ENCODE measurements at regions not wholly inside any gene's neighbourhood (a gene's known extent, or its start where the extent isn't known, plus 50 kb on each side); places are given as distances from the start of the nearest gene placed in this dataset.

DNA sequence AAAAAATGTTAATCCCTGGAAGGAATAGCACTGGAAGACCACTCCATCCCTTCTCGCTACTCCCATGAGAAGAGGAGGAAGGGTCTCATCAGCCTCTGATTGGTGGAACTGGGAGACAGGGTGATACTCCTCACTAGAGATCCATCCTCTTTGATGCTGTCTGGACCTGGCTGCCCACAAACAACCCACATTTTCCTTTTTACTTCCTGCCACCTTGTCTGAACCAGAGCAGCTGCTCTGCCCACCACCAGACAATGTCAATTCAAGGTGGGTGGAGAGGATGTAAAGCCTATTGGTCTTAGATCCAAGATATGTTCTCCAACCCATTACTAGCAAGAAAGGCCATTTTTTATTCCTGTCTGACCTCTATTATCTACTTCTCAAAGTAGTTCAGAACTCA, 246.9 kb upstream of the TANK start:
- TF ChIP-seq, protein P1, sequence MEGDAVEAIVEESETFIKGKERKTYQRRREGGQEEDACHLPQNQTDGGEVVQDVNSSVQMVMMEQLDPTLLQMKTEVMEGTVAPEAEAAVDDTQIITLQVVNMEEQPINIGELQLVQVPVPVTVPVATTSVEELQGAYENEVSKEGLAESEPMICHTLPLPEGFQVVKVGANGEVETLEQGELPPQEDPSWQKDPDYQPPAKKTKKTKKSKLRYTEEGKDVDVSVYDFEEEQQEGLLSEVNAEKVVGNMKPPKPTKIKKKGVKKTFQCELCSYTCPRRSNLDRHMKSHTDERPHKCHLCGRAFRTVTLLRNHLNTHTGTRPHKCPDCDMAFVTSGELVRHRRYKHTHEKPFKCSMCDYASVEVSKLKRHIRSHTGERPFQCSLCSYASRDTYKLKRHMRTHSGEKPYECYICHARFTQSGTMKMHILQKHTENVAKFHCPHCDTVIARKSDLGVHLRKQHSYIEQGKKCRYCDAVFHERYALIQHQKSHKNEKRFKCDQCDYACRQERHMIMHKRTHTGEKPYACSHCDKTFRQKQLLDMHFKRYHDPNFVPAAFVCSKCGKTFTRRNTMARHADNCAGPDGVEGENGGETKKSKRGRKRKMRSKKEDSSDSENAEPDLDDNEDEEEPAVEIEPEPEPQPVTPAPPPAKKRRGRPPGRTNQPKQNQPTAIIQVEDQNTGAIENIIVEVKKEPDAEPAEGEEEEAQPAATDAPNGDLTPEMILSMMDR (IDR thresholded peaks at IDR 0.05; ENCODE audit: insufficient read depth, low read length): no peak
- TF ChIP-seq GABPA (IDR thresholded peaks at IDR 0.05; ENCODE audit: low read depth) (no peak), POLR2AphosphoS5 (IDR thresholded peaks at IDR 0.05; ENCODE audit: low read depth) (no peak)
- TF ChIP-seq, protein P2, sequence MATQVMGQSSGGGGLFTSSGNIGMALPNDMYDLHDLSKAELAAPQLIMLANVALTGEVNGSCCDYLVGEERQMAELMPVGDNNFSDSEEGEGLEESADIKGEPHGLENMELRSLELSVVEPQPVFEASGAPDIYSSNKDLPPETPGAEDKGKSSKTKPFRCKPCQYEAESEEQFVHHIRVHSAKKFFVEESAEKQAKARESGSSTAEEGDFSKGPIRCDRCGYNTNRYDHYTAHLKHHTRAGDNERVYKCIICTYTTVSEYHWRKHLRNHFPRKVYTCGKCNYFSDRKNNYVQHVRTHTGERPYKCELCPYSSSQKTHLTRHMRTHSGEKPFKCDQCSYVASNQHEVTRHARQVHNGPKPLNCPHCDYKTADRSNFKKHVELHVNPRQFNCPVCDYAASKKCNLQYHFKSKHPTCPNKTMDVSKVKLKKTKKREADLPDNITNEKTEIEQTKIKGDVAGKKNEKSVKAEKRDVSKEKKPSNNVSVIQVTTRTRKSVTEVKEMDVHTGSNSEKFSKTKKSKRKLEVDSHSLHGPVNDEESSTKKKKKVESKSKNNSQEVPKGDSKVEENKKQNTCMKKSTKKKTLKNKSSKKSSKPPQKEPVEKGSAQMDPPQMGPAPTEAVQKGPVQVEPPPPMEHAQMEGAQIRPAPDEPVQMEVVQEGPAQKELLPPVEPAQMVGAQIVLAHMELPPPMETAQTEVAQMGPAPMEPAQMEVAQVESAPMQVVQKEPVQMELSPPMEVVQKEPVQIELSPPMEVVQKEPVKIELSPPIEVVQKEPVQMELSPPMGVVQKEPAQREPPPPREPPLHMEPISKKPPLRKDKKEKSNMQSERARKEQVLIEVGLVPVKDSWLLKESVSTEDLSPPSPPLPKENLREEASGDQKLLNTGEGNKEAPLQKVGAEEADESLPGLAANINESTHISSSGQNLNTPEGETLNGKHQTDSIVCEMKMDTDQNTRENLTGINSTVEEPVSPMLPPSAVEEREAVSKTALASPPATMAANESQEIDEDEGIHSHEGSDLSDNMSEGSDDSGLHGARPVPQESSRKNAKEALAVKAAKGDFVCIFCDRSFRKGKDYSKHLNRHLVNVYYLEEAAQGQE (IDR thresholded peaks at IDR 0.05; ENCODE audit: insufficient replicate concordance, low read depth): no peak
